IMR-90 (cell line): ENCODE measurements at regions not wholly inside any gene's neighbourhood (a gene's known extent, or its start where the extent isn't known, plus 50 kb on each side); places are given as distances from the start of the nearest gene placed in this dataset.

ENCODE experiments used
- ATAC-seq: fragments of 200-7000 bp; cut with Tn5 transposase; 2 replicates; pipeline ENCODE4 v1.9.1; 2020; ENCODE audit warnings: low read depth, mild to moderate bottlenecking, moderate library complexity
- BruUV-seq: library from RNA; stranded (reverse); fragments of 400-500 nt; replicated peaks from 2 replicates; lab custom pipeline; 2021; lab: Mats Ljungman, UMichigan
- CTCF ChIA-PET: fragments of 300-600 bp; formaldehyde crosslinking; extraction: SDS; loops from one replicate; lab custom pipeline; 2021; ENCODE audit warnings: antibody characterized with exemption; lab: Yijun Ruan, JAX
- POLR2A ChIA-PET: fragments of 300-600 bp; sonication (Branson Sonifier 250); formaldehyde crosslinking; loops from one replicate; lab custom pipeline; 2022; ENCODE audit warnings: antibody characterized with exemption; ENCODE audit not compliant: unreplicated experiment; lab: Charles Lee
- DNase-seq: peaks from one replicate; pipeline ENCODE4 v3.0.0; 2013
- H2AFZ ChIP-seq: replicated peaks from 2 replicates; pipeline ENCODE3; 2013; ENCODE audit warnings: low read length, mild to moderate bottlenecking; ENCODE audit not compliant: poor library complexity
- H2AK5ac ChIP-seq: 2 replicates; pipeline ENCODE4 v1.6.1; 2013; ENCODE audit warnings: low read depth, low read length, inconsistent platforms
- H2AK9ac ChIP-seq: replicated peaks from 2 replicates; pipeline ENCODE3; 2013; ENCODE audit warnings: mild to moderate bottlenecking, low read depth, low read length, moderate library complexity; ENCODE audit not compliant: poor library complexity
- H2BK120ac ChIP-seq: 2 replicates; pipeline ENCODE4 v1.6.1; 2013; ENCODE audit warnings: low read depth, low read length, inconsistent platforms
- H2BK15ac ChIP-seq: 3 replicates; pipeline ENCODE4 v1.6.1; 2013; ENCODE audit warnings: low read depth, low read length, inconsistent platforms
- H2BK20ac ChIP-seq: 2 replicates; pipeline ENCODE4 v1.6.1; 2013; ENCODE audit warnings: low read depth, mild to moderate bottlenecking, inconsistent platforms, low read length, moderate library complexity
- H2BK5ac ChIP-seq: 2 replicates; pipeline ENCODE4 v1.6.1; 2013; ENCODE audit warnings: mild to moderate bottlenecking, low read depth, low read length, inconsistent platforms; ENCODE audit not compliant: poor library complexity, severe bottlenecking
- H3K14ac ChIP-seq: replicated peaks from 2 replicates; pipeline ENCODE4 v1.6.1; 2013; ENCODE audit warnings: low read depth, low read length, inconsistent platforms
- H3K18ac ChIP-seq: 2 replicates; pipeline ENCODE4 v1.6.1; 2013; ENCODE audit warnings: low read depth, low read length, control low read depth
- H3K23ac ChIP-seq: 2 replicates; pipeline ENCODE4 v1.6.1; 2013; ENCODE audit warnings: low read depth, low read length, inconsistent platforms
- H3K27ac ChIP-seq: 2 replicates; pipeline ENCODE4 v1.5.1; 2013; ENCODE audit warnings: mild to moderate bottlenecking, control low read depth, low read length; ENCODE audit not compliant: insufficient read depth
- H3K27me3 ChIP-seq: 2 replicates; pipeline ENCODE4 v1.6.1; 2013; ENCODE audit warnings: low read length; ENCODE audit not compliant: control insufficient read depth, insufficient read depth
- H3K36me3 ChIP-seq: 2 replicates; pipeline ENCODE4 v1.6.1; 2013; ENCODE audit warnings: low read length, mixed read lengths; ENCODE audit not compliant: control insufficient read depth, insufficient read depth
- H3K4ac ChIP-seq: 2 replicates; pipeline ENCODE4 v1.6.1; 2013; ENCODE audit warnings: low read depth, low read length, inconsistent platforms
- H3K4me1 ChIP-seq: 2 replicates; pipeline ENCODE4 v1.6.1; 2013; ENCODE audit warnings: low read length, mixed read lengths; ENCODE audit not compliant: control insufficient read depth, insufficient read depth
- H3K4me2 ChIP-seq: 2 replicates; pipeline ENCODE4 v1.6.1; 2013; ENCODE audit warnings: low read depth, mild to moderate bottlenecking, control low read depth, low read length, moderate library complexity
- H3K4me3 ChIP-seq: 2 replicates; pipeline ENCODE4 v1.5.1; 2013; ENCODE audit warnings: low read depth, mild to moderate bottlenecking, control low read depth, low read length, moderate library complexity; ENCODE audit not compliant: insufficient read depth
- H3K56ac ChIP-seq: 2 replicates; pipeline ENCODE4 v1.6.1; 2013; ENCODE audit warnings: low read length, inconsistent platforms; ENCODE audit not compliant: insufficient read depth; ENCODE audit errors: extremely low read depth
- H3K79me1 ChIP-seq, 2 experiments: 2 replicates each; pipeline ENCODE4 v1.6.1; 2013; ENCODE audit warnings: low read length in 2 of 2, inconsistent platforms in 1 of 2, low read depth in 1 of 2
- H3K9ac ChIP-seq: 2 replicates; pipeline ENCODE4 v1.6.1; 2013; ENCODE audit warnings: low read depth, low read length, control low read depth
- H3K9me1 ChIP-seq: 2 replicates; pipeline ENCODE4 v1.6.1; 2013; ENCODE audit warnings: low read length, inconsistent platforms; ENCODE audit not compliant: insufficient read depth
- H3K9me3 ChIP-seq: 2 replicates; pipeline ENCODE4 v1.6.1; 2013; ENCODE audit warnings: low read length; ENCODE audit not compliant: control insufficient read depth, insufficient read depth
- H4K20me1 ChIP-seq: 2 replicates; pipeline ENCODE4 v1.6.1; 2013; ENCODE audit warnings: low read length, inconsistent platforms; ENCODE audit not compliant: insufficient read depth
- H4K5ac ChIP-seq: 2 replicates; pipeline ENCODE4 v1.6.1; 2013; ENCODE audit warnings: mild to moderate bottlenecking, low read depth, low read length, control low read depth
- H4K8ac ChIP-seq, 2 experiments: 2 replicates each; pipeline ENCODE4 v1.6.1; 2013; ENCODE audit warnings: low read depth in 2 of 2, low read length in 2 of 2, control low read depth in 1 of 2, inconsistent platforms in 1 of 2
- H4K91ac ChIP-seq: 2 replicates; pipeline ENCODE4 v1.6.1; 2013; ENCODE audit warnings: low read depth, low read length, inconsistent platforms; ENCODE audit not compliant: insufficient read depth
- BHLHE40 ChIP-seq: fragments of 150-350 bp; IDR thresholded peaks from 2 replicates; pipeline ENCODE4 v1.6.1; 2016; ENCODE audit warnings: mild to moderate bottlenecking, low read depth, low read length
- CEBPB ChIP-seq: IDR thresholded peaks from 2 replicates; pipeline ENCODE4 v1.6.1; 2012; ENCODE audit warnings: low read depth, low read length, improper control_type of control experiment
- CHD1 ChIP-seq: IDR thresholded peaks from 2 replicates; pipeline ENCODE4 v1.6.1; 2012; ENCODE audit warnings: low read depth, low read length, improper control_type of control experiment
- CTCF ChIP-seq: conservative IDR thresholded peaks from 2 replicates; pipeline ENCODE4 v1.5.1; 2012; ENCODE audit warnings: mild to moderate bottlenecking, low read depth, low read length, improper control_type of control experiment
- ELK1 ChIP-seq: fragments of 150-350 bp; IDR thresholded peaks from 2 replicates; pipeline ENCODE4 v1.6.1; 2016; ENCODE audit warnings: low read depth, mild to moderate bottlenecking, low read length, moderate library complexity, borderline replicate concordance
- FOS ChIP-seq: fragments of 150-350 bp; IDR thresholded peaks from 2 replicates; pipeline ENCODE4 v1.6.1; 2016; ENCODE audit warnings: low read depth, low read length
- MAFK ChIP-seq: IDR thresholded peaks from 2 replicates; pipeline ENCODE4 v1.6.1; 2012; ENCODE audit warnings: low read depth, low read length, improper control_type of control experiment
- MAZ ChIP-seq: IDR thresholded peaks from 2 replicates; pipeline ENCODE4 v1.6.1; 2012; ENCODE audit warnings: low read depth, mild to moderate bottlenecking, low read length, improper control_type of control experiment, moderate library complexity, borderline replicate concordance
- MXI1 ChIP-seq: IDR thresholded peaks from 2 replicates; pipeline ENCODE4 v1.6.1; 2012; ENCODE audit warnings: low read depth, mild to moderate bottlenecking, low read length, moderate library complexity, borderline replicate concordance
- NFE2L2 ChIP-seq: fragments of 150-350 bp; IDR thresholded peaks from 2 replicates; pipeline ENCODE4 v1.6.1; 2016; ENCODE audit warnings: low read depth, mild to moderate bottlenecking, low read length
- POLR2A ChIP-seq: IDR thresholded peaks from 2 replicates; pipeline ENCODE4 v1.6.1; 2012; ENCODE audit warnings: mild to moderate bottlenecking, low read depth, low read length
- RAD21 ChIP-seq: IDR thresholded peaks from 2 replicates; pipeline ENCODE4 v1.6.1; 2012; ENCODE audit warnings: low read length, improper control_type of control experiment
- RCOR1 ChIP-seq: IDR thresholded peaks from 2 replicates; pipeline ENCODE4 v1.6.1; 2012; ENCODE audit warnings: mild to moderate bottlenecking, low read length, improper control_type of control experiment; ENCODE audit not compliant: insufficient replicate concordance
- RFX5 ChIP-seq: IDR thresholded peaks from 2 replicates; pipeline ENCODE4 v1.8.0; 2012; ENCODE audit warnings: low read depth, mild to moderate bottlenecking, low read length, moderate library complexity
- SMC3 ChIP-seq: fragments of 150-350 bp; IDR thresholded peaks from 2 replicates; pipeline ENCODE4 v1.6.1; 2016; ENCODE audit warnings: low read depth, mild to moderate bottlenecking, antibody characterized with exemption, low read length, moderate library complexity
- USF2 ChIP-seq: fragments of 150-350 bp; IDR thresholded peaks from 2 replicates; pipeline ENCODE4 v1.6.1; 2017; ENCODE audit warnings: mild to moderate bottlenecking, antibody characterized with exemption, low read length, low read depth
- WGBS, 2 experiments: methylation state at CpG; one replicate each; pipeline versions ENCODE4 v1.1.5 to v1.1.7; 2013; ENCODE audit warnings: missing lambda C conversion rate in 2 of 2; ENCODE audit not compliant: insufficient read length in 1 of 2; ENCODE audit errors: extremely low coverage in 2 of 2; 5-methylcytosine and 5-hydroxymethylcytosine counted together
- dilution Hi-C: fragments of 300-500 bp; cut with HindIII; formaldehyde crosslinking; loops from one replicate; pipeline ENCODE4 v1.14.3; 2018; ENCODE audit warnings: low sequenced_read_pairs; ENCODE audit not compliant: unreplicated experiment
- in situ Hi-C: fragments of 300-500 bp; cut with MboI; formaldehyde crosslinking; loops from 3 replicates; pipeline ENCODE4 v1.14.3; 2019; ENCODE audit warnings: low sequenced_read_pairs, inconsistent platforms, mixed read lengths
- intact Hi-C: fragments of 100-400 bp; cut with micrococcal nuclease; formaldehyde crosslinking; loops from 2 replicates; pipeline ENCODE4 v1.10.0; 2022

GRCh38 chr4:57602141-57602540 lies 492.0 kb upstream of the IGFBP7 start:
- Histone ChIP-seq H3K79me1 (no peaks in the 10 kb centered on the region), H4K91ac (no peak overlapping the region), H2BK5ac (no peak overlapping the region), H3K18ac (no peak overlapping the region), H3K56ac (no peak overlapping the region), H3K9ac (no peak overlapping the region), H3K27ac (no peak overlapping the region), H3K27me3 (no peaks in the 10 kb centered on the region), H3K4me3 (no peak overlapping the region), H3K9me3 (0 out of 2 replicates have a peak, but pooled peaks cover 2% of the 10 kb centered on the region), H4K5ac (no peak overlapping the region), H2AK9ac (no peak overlapping the region), H3K4me1 (no peaks in the 10 kb centered on the region), H3K4ac (no peak overlapping the region), H3K4me2 (no peak overlapping the region), H2BK20ac (no peak overlapping the region), H3K14ac (no peak overlapping the region), H4K8ac (no peak overlapping the region), H3K36me3 (no peaks in the 10 kb centered on the region), H2BK120ac (no peak overlapping the region), H2AK5ac (no peak overlapping the region), H3K9me1 (no peaks in the 10 kb centered on the region), H3K23ac (no peak overlapping the region), H2BK15ac (no peak overlapping the region), H2AFZ (no peak overlapping the region), H4K20me1 (no peaks in the 10 kb centered on the region)
- no CpG with 5 or more reads among the region's 1 CpG for WGBS, 2 experiments
- intact Hi-C loops (no loop called here), dilution Hi-C loops (no loop called here), in situ Hi-C loops (no loop called here)
- ChIA-PET POLR2A (no interaction called here), CTCF (interaction anchor here (0.5 kb wide), 1 partner anchor 9 kb away, joined by 3 read pairs; no protein-coding TSS in a partner anchor)
- BruUV-seq = no TSS peak
- ATAC-seq = no peak
- DNase-seq = no peak
- no peak for TF ChIP-seq POLR2A
- TF ChIP-seq BHLHE40 = no peak
- no peak for TF ChIP-seq MXI1
- TF ChIP-seq RFX5 = no peak
- TF ChIP-seq RCOR1 = no peak
- TF ChIP-seq NFE2L2 = no peak
- no peak for TF ChIP-seq MAZ
- no peak for TF ChIP-seq ELK1
- TF ChIP-seq MAFK = no peak
- TF ChIP-seq USF2 = no peak
- TF ChIP-seq FOS = no peak
- no peak for TF ChIP-seq CTCF
- no peak for TF ChIP-seq CHD1
- TF ChIP-seq RAD21 = no peak
- TF ChIP-seq CEBPB = no peak
- no peak for TF ChIP-seq SMC3
